ENCODE measurements at regions not wholly inside any gene's neighbourhood (a gene's known extent, or its start where the extent isn't known, plus 50 kb on each side); places are given as distances from the start of the nearest gene placed in this dataset.

- DNase-seq (ENCODE audit: low spot score, unreplicated experiment): no peak
- no peak overlapping the region for H3K4me3 Mint-ChIP-seq (ENCODE audit: low read depth)
- H3K27ac Mint-ChIP-seq: no peak overlapping the region
- H3K4me1 Mint-ChIP-seq (ENCODE audit: low read depth): peaks cover 17% of the 10 kb centered on the region
- H3K36me3 Mint-ChIP-seq (ENCODE audit: insufficient read depth): no peaks in the 10 kb centered on the region
- H3K9me3 Mint-ChIP-seq (ENCODE audit: low read depth): peaks cover 6% of the 10 kb centered on the region
- peaks cover 4% of the 10 kb centered on the region for H3K27me3 Mint-ChIP-seq
- no peak for TF ChIP-seq CTCF (IDR thresholded peaks at IDR 0.05; ENCODE audit: unreplicated experiment)
Observed at GRCh38 chr9:81393985-81394811, 295.1 kb downstream of the TLE1 start.

- peaks cover 7% of the 10 kb centered on the region for H3K27me3 Mint-ChIP-seq
- H3K27ac Mint-ChIP-seq: no peak overlapping the region
- peaks cover 24% of the 10 kb centered on the region for H3K4me1 Mint-ChIP-seq (ENCODE audit: low read depth)
- H3K4me3 Mint-ChIP-seq (ENCODE audit: low read depth): no peak overlapping the region
- peaks cover 6% of the 10 kb centered on the region for H3K9me3 Mint-ChIP-seq (ENCODE audit: low read depth)
- DNase-seq (ENCODE audit: low spot score, unreplicated experiment): no peak
- no peak for TF ChIP-seq CTCF (IDR thresholded peaks at IDR 0.05; ENCODE audit: unreplicated experiment)
- H3K36me3 Mint-ChIP-seq (ENCODE audit: insufficient read depth): no peaks in the 10 kb centered on the region
Observed at GRCh38 chr9:81391457-81391825, 297.9 kb downstream of the TLE1 start.

- H3K27ac Mint-ChIP-seq: no peak overlapping the region
- no peaks in the 10 kb centered on the region for H3K36me3 Mint-ChIP-seq (ENCODE audit: insufficient read depth)
- no peak for DNase-seq (ENCODE audit: low spot score, unreplicated experiment)
- H3K4me1 Mint-ChIP-seq (ENCODE audit: low read depth): peaks cover 24% of the 10 kb centered on the region
- H3K4me3 Mint-ChIP-seq (ENCODE audit: low read depth): no peak overlapping the region
- peaks cover 7% of the 10 kb centered on the region for H3K27me3 Mint-ChIP-seq
- H3K9me3 Mint-ChIP-seq (ENCODE audit: low read depth): peaks cover 6% of the 10 kb centered on the region
- TF ChIP-seq CTCF (IDR thresholded peaks at IDR 0.05; ENCODE audit: unreplicated experiment): no peak
Observed at GRCh38 chr9:81390792-81391456, 298.4 kb downstream of the TLE1 start.

GRCh38 chr9:81389569-81389993, 299.8 kb downstream of the TLE1 start:
- H3K4me1 Mint-ChIP-seq (ENCODE audit: low read depth): peaks cover 28% of the 10 kb centered on the region
- H3K27me3 Mint-ChIP-seq: peaks cover 7% of the 10 kb centered on the region
- no peak overlapping the region for H3K4me3 Mint-ChIP-seq (ENCODE audit: low read depth)
- no peak for DNase-seq (ENCODE audit: low spot score, unreplicated experiment)
- no peak for TF ChIP-seq CTCF (IDR thresholded peaks at IDR 0.05; ENCODE audit: unreplicated experiment)
- no peak overlapping the region for H3K27ac Mint-ChIP-seq
- H3K36me3 Mint-ChIP-seq (ENCODE audit: insufficient read depth): no peaks in the 10 kb centered on the region
- peaks cover 6% of the 10 kb centered on the region for H3K9me3 Mint-ChIP-seq (ENCODE audit: low read depth)

- no peak for TF ChIP-seq CTCF (IDR thresholded peaks at IDR 0.05; ENCODE audit: unreplicated experiment)
- Mint-ChIP-seq H3K9me3 (ENCODE audit: low read depth) (peaks cover 6% of the 10 kb centered on the region), H3K27ac (peak overlapping the region; percentile 4), H3K27me3 (peaks cover 7% of the 10 kb centered on the region), H3K4me3 (ENCODE audit: low read depth) (no peak overlapping the region), H3K36me3 (ENCODE audit: insufficient read depth) (no peaks in the 10 kb centered on the region), H3K4me1 (ENCODE audit: low read depth) (peaks cover 28% of the 10 kb centered on the region)
- no peak for DNase-seq (ENCODE audit: low spot score, unreplicated experiment)
Observed at GRCh38 chr9:81388831-81389230, 300.5 kb downstream of the TLE1 start.

Data from progenitor cell of endocrine pancreas (in vitro differentiated cells).